GM12874 (cell line): ENCODE measurements at regions not wholly inside any gene's neighbourhood (a gene's known extent, or its start where the extent isn't known, plus 50 kb on each side); places are given as distances from the start of the nearest gene placed in this dataset.

Experiments used
- TF ChIP-seq, protein P1 (sequence below): IDR thresholded peaks from 2 replicates; pipeline ENCODE4 v1.5.1; 2011; ENCODE audit warnings: low read depth, mild to moderate bottlenecking, control low read depth, low read length, moderate library complexity; ENCODE audit not compliant: insufficient read depth

DNA sequence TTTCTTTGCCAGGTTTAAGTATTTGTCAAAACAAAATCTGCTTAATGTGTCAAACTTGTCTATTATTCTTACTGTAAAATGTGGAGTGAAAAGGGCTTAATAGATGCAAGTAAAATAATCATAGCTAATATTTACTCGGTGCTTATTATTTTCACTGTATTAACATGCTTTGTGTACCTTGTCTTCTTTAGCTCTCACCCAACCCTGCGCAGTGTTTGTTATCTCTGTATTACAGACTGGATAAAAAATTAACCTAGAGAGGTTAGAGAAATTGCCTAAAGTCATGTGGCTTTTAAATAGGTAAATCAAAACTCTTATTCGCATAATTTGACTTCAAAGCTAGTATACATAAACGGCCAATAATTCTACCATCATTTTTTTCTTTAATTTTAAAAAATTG, 1864.8 kb downstream of the MAT2B start:
- TF ChIP-seq, protein P1, sequence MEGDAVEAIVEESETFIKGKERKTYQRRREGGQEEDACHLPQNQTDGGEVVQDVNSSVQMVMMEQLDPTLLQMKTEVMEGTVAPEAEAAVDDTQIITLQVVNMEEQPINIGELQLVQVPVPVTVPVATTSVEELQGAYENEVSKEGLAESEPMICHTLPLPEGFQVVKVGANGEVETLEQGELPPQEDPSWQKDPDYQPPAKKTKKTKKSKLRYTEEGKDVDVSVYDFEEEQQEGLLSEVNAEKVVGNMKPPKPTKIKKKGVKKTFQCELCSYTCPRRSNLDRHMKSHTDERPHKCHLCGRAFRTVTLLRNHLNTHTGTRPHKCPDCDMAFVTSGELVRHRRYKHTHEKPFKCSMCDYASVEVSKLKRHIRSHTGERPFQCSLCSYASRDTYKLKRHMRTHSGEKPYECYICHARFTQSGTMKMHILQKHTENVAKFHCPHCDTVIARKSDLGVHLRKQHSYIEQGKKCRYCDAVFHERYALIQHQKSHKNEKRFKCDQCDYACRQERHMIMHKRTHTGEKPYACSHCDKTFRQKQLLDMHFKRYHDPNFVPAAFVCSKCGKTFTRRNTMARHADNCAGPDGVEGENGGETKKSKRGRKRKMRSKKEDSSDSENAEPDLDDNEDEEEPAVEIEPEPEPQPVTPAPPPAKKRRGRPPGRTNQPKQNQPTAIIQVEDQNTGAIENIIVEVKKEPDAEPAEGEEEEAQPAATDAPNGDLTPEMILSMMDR, result no peak

DNA sequence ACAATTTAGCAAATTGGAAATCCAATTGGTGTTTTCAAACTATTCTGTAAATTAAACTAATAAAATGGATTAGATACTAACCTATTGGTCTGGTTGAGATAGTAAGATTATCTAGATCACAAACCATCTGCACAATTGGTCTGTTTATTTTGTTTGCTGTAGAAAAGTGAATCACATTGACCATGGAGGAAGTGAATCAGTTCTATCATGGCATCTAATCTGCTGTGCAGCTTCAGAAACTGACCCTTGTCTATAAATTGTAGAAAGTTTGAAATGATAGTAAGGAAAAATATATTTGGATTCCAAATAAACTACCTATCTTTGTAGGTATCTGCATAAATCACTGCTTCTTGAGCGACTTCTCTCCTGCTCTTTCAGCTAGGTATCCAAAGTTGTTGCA, 1865.4 kb downstream of the MAT2B start:
- TF ChIP-seq, protein P1, result no peak

DNA sequence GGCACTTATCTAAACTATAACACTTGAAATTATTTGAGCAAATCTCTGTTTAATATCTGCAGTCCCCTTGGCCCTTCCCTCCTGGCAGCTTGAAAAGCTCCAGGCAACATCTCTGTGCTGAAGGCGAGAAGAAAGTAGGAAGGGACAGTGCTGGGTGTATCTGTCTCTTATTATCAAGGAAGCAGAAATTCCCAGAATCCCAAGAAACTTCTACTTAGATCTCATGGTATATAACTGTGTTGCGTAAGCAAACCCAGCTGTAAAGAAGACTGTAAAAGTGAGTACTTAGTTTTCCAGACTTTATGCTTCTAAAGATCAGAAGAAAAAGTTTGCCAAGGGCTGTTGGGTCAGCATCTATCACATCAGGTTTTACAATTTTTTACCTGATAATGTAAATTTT, 1869.8 kb downstream of the MAT2B start:
- TF ChIP-seq, protein P1, result no peak

DNA sequence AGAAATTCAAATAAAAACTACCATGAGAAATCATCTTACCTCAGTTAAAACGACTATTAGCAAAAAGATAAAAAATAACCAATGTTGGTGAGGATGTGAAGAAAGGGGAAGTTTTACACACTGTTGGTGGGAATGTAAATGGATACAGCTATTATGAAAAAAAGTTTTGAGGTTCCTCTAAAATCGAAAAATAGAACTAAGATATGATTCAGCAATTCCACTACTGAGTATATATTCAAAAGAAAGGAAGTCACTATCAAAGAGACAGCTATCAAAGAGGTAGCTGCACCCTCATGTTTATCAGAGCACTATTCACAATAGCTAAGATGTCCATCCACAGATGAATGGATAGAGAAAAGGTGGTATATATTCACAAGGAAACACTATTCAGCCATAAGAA, 1888.4 kb downstream of the MAT2B start:
- TF ChIP-seq, protein P1, result no peak

DNA sequence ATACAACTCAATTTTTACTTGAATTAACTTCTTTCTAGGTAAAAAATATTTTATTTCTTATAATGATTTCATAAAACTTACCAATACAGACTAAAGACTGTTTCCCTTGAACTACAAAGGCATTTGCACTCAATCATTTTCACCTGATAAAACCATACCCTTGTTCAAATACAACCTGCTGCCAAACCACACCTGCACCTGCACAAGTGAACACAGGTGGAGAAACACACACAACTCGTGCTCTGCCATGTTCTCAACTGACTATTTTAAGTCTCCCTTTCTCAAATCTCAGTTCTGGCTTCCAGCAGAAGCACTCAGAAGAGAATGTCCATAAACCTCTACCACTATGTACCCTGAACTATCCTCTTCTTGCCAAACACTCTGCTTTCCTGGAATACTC, 1892.1 kb downstream of the MAT2B start:
- TF ChIP-seq, protein P1, result no peak

GRCh38 chr5:165400086-165400485, 1894.7 kb downstream of the MAT2B start:
- TF ChIP-seq, protein P1, result no peak

- TF ChIP-seq, protein P1, result no peak
Observed at GRCh38 chr5:165404917-165405316, 1899.5 kb downstream of the MAT2B start.

GRCh38 chr5:165405340-165405739, 1899.9 kb downstream of the MAT2B start:
- TF ChIP-seq, protein P1, result no peak
